B cell (primary cell): ENCODE measurements at regions not wholly inside any gene's neighbourhood (a gene's known extent, or its start where the extent isn't known, plus 50 kb on each side); places are given as distances from the start of the nearest gene placed in this dataset.

Experiments
- ATAC-seq: fragments of 200-7000 bp; cut with Tn5 transposase; one replicate; pipeline ENCODE4 v1.10.0; 2021; ENCODE audit warnings: low read depth, mild to moderate bottlenecking, moderate number of reproducible peaks, moderate library complexity
- CTCF ChIA-PET: fragments of 350-600 bp; sonication (Branson Sonifier 250); formaldehyde crosslinking; loops from one replicate; lab custom pipeline; 2021; ENCODE audit warnings: antibody characterized with exemption, inconsistent platforms; lab: Charles Lee
- POLR2A ChIA-PET: fragments of 350-600 bp; sonication (Branson Sonifier 250); formaldehyde crosslinking; loops from one replicate; lab custom pipeline; 2021; ENCODE audit warnings: antibody characterized with exemption; lab: Charles Lee
- DNase-seq: peaks from one replicate; pipeline ENCODE4 v3.0.0; 2013
- H2AFZ ChIP-seq: 2 replicates; pipeline ENCODE4 v1.6.1; 2012; ENCODE audit warnings: mild to moderate bottlenecking, low read depth, low read length; ENCODE audit not compliant: insufficient read depth, poor library complexity, severe bottlenecking
- H3K27ac ChIP-seq, 2 donors: 1 replicate in 1 of 2; 2 replicates in 1 of 2; pipeline ENCODE4 v1.5.1; 2012 to 2013; ENCODE audit warnings: low read length in 2 of 2, mild to moderate bottlenecking in 2 of 2, moderate library complexity in 1 of 2
- H3K27me3 ChIP-seq, 4 experiments: fragments of 200-600 bp in 1 of 4; sonication (generic) in 1 of 4; replicated peaks in 1 of 4; 1 replicate in 2 of 4; 2 replicates in 2 of 4; pipeline versions ENCODE4 v1.6.1 to v1.7.0; 2013 to 2016; ENCODE audit warnings: low read length in 3 of 4, mild to moderate bottlenecking in 2 of 4, mixed read lengths in 1 of 4, moderate library complexity in 1 of 4; ENCODE audit not compliant: insufficient read depth in 4 of 4, control insufficient read depth in 3 of 4; ENCODE audit errors: control extremely low read depth in 1 of 4
- H3K36me3 ChIP-seq, 2 experiments: replicated peaks in 1 of 2; 1 replicate in 1 of 2; 2 replicates in 1 of 2; pipeline versions ENCODE4 v1.6.1 to v1.7.1; 2013; ENCODE audit warnings: low read length in 1 of 2; ENCODE audit not compliant: insufficient read depth in 2 of 2, control insufficient read depth in 1 of 2; ENCODE audit errors: control extremely low read depth in 1 of 2, extremely low read depth in 1 of 2
- H3K4me1 ChIP-seq, 2 donors: fragments of 200-600 bp in 1 of 2; sonication (generic) in 1 of 2; 1 replicate in 1 of 2; 2 replicates in 1 of 2; pipeline versions ENCODE4 v1.5.1 to v1.6.1; 2013 to 2017; ENCODE audit warnings: low read length in 2 of 2; ENCODE audit not compliant: control insufficient read depth in 2 of 2, insufficient read depth in 2 of 2
- H3K4me2 ChIP-seq: replicated peaks from 2 replicates; pipeline ENCODE3; 2012; ENCODE audit warnings: mild to moderate bottlenecking, low read depth, low read length; ENCODE audit not compliant: poor library complexity, severe bottlenecking
- H3K4me3 ChIP-seq, 5 experiments: fragments of 200-600 bp in 1 of 5; sonication (generic) in 1 of 5; 1 replicate in 3 of 5; 2 replicates in 2 of 5; pipeline versions ENCODE4 v1.5.1 to v1.7.0; 2011 to 2016; ENCODE audit warnings: low read length in 4 of 5, mild to moderate bottlenecking in 4 of 5, low read depth in 2 of 5, control low read depth in 1 of 5, moderate library complexity in 1 of 5; ENCODE audit not compliant: insufficient read depth in 1 of 5; ENCODE audit errors: control extremely low read depth in 1 of 5, extremely low read depth in 1 of 5
- H3K79me2 ChIP-seq: fragments of 200-600 bp; sonication (generic); one replicate; pipeline ENCODE4 v1.6.0; 2016; ENCODE audit warnings: low read length; ENCODE audit not compliant: control insufficient read depth, insufficient read depth
- H3K9ac ChIP-seq: fragments of 200-600 bp; sonication (generic); 2 replicates; pipeline ENCODE4 v1.6.1; 2017; ENCODE audit warnings: mild to moderate bottlenecking, low read length, moderate library complexity
- H3K9me3 ChIP-seq, 3 donors: one replicate each; pipeline versions ENCODE4 v1.6.1 to v1.7.1; 2013; ENCODE audit warnings: low read length in 2 of 3; ENCODE audit not compliant: control insufficient read depth in 2 of 3, insufficient read depth in 1 of 3; ENCODE audit errors: control extremely low read depth in 1 of 3
- H4K20me1 ChIP-seq: 2 replicates; pipeline ENCODE4 v1.6.0; 2012; ENCODE audit warnings: mild to moderate bottlenecking, low read length; ENCODE audit not compliant: insufficient read depth, control insufficient read depth, poor library complexity, severe bottlenecking
- H3K27ac Mint-ChIP-seq: one replicate; pipeline ENCODE4 v1.8.0; 2021; ENCODE audit warnings: mixed read lengths
- H3K27me3 Mint-ChIP-seq: one replicate; pipeline ENCODE4 v1.8.0; 2021; ENCODE audit warnings: mixed read lengths
- H3K4me1 Mint-ChIP-seq: one replicate; pipeline ENCODE4 v1.8.0; 2021; ENCODE audit warnings: mixed read lengths
- H3K4me3 Mint-ChIP-seq: one replicate; pipeline ENCODE4 v1.8.0; 2021; ENCODE audit warnings: mixed read lengths
- H3K9me3 Mint-ChIP-seq: one replicate; pipeline ENCODE4 v1.8.0; 2022; ENCODE audit warnings: mixed read lengths; ENCODE audit not compliant: insufficient read depth
- EZH2 ChIP-seq: IDR thresholded peaks from 2 replicates; pipeline ENCODE4 v1.6.1; 2012; ENCODE audit warnings: borderline replicate concordance, low read depth, mild to moderate bottlenecking, moderate library complexity, low read length; ENCODE audit not compliant: insufficient read depth, poor library complexity, severe bottlenecking
- WGBS: methylation state at CpG from one replicate; pipeline ENCODE4 v1.1.5; 2013; ENCODE audit warnings: missing lambda C conversion rate; ENCODE audit not compliant: insufficient coverage; 5-methylcytosine and 5-hydroxymethylcytosine counted together
- intact Hi-C: fragments of 100-400 bp; cut with micrococcal nuclease; formaldehyde crosslinking; loops from one replicate; pipeline ENCODE4 v1.10.0; 2022
- TF ChIP-seq, protein P1 (sequence below): fragments of 200-600 bp; IDR thresholded peaks from one replicate; pipeline ENCODE4 v1.8.0; 2022; ENCODE audit warnings: antibody characterized with exemption, mild to moderate bottlenecking

DNA sequence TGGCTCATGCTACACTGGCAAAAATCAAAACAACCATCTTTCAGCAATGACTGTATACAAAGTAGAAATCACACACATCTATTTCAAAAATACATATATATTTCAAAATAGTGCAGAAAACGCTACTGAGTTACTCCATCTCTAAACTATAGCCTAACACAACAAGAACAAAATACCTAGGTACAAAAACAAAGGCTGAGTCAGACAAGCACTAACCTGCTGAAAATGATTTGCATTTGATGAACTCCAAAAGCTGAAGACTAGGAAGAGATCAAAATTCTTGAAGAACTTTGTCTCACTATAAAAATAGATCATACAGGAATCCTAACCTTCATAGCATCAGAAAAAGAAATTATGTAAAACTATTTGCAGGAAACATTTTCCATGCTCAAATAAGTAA lies 381.6 kb downstream of the EFNB2 start:
- Histone ChIP-seq H3K27ac (no peak overlapping the region), H3K9me3 (no peaks in the 10 kb centered on the region), H2AFZ (no peak overlapping the region), H4K20me1 (no peaks in the 10 kb centered on the region), H3K36me3 (no peaks in the 10 kb centered on the region), H3K27me3 (no peaks in the 10 kb centered on the region), H3K9ac (no peak overlapping the region), H3K4me1 (no peaks in the 10 kb centered on the region), H3K4me3 (no peak overlapping the region), H3K4me2 (no peak overlapping the region), H3K79me2 (no peaks in the 10 kb centered on the region)
- H3K27me3 Mint-ChIP-seq, result no peaks in the 10 kb centered on the region
- intact Hi-C loops, result no loop called here
- POLR2A ChIA-PET, result no interaction called here
- no peaks in the 10 kb centered on the region for H3K4me1 Mint-ChIP-seq
- H3K4me3 Mint-ChIP-seq, result no peak overlapping the region
- CTCF ChIA-PET, result interaction anchor here (0.7 kb wide), 1 partner anchor 8 kb away, joined by 3 read pairs; no protein-coding TSS in a partner anchor
- DNase-seq, result no peak
- 86% methylated on average over 1 of the region's 1 CpG for WGBS
- ATAC-seq, result no peak
- H3K27ac Mint-ChIP-seq, result no peak overlapping the region
- peaks cover 2% of the 10 kb centered on the region for H3K9me3 Mint-ChIP-seq
- no peak for TF ChIP-seq EZH2
- TF ChIP-seq, protein P1, sequence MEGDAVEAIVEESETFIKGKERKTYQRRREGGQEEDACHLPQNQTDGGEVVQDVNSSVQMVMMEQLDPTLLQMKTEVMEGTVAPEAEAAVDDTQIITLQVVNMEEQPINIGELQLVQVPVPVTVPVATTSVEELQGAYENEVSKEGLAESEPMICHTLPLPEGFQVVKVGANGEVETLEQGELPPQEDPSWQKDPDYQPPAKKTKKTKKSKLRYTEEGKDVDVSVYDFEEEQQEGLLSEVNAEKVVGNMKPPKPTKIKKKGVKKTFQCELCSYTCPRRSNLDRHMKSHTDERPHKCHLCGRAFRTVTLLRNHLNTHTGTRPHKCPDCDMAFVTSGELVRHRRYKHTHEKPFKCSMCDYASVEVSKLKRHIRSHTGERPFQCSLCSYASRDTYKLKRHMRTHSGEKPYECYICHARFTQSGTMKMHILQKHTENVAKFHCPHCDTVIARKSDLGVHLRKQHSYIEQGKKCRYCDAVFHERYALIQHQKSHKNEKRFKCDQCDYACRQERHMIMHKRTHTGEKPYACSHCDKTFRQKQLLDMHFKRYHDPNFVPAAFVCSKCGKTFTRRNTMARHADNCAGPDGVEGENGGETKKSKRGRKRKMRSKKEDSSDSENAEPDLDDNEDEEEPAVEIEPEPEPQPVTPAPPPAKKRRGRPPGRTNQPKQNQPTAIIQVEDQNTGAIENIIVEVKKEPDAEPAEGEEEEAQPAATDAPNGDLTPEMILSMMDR, result no peak

GRCh38 chr13:106153041-106153440 lies 382.4 kb downstream of the EFNB2 start:
- H3K4me1 Mint-ChIP-seq, result no peaks in the 10 kb centered on the region
- H4K20me1 ChIP-seq, result no peaks in the 10 kb centered on the region
- no peaks in the 10 kb centered on the region for H3K36me3 ChIP-seq
- H3K27me3 Mint-ChIP-seq, result no peaks in the 10 kb centered on the region
- no peak overlapping the region for H3K4me3 Mint-ChIP-seq
- 76% methylated on average over 9 of the region's 9 CpGs for WGBS
- H2AFZ ChIP-seq, result no peak overlapping the region
- ChIA-PET POLR2A (no interaction called here), CTCF (no interaction called here)
- no peaks in the 10 kb centered on the region for H3K27me3 ChIP-seq
- H3K4me2 ChIP-seq, result no peak overlapping the region
- H3K4me1 ChIP-seq, result no peaks in the 10 kb centered on the region
- H3K9ac ChIP-seq, result no peak overlapping the region
- intact Hi-C loops, result no loop called here
- TF ChIP-seq, protein P1, result no peak
- TF ChIP-seq EZH2, result no peak
- DNase-seq (no peak), ATAC-seq (no peak)
- H3K27ac Mint-ChIP-seq, result no peak overlapping the region
- no peaks in the 10 kb centered on the region for H3K79me2 ChIP-seq
- H3K4me3 ChIP-seq, result no peak overlapping the region
- H3K9me3 Mint-ChIP-seq, result peaks cover 2% of the 10 kb centered on the region
- no peak overlapping the region for H3K27ac ChIP-seq
- H3K9me3 ChIP-seq, result no peaks in the 10 kb centered on the region
